Immature natural killer cell (primary cell): ENCODE measurements at regions not wholly inside any gene's neighbourhood (a gene's known extent, or its start where the extent isn't known, plus 50 kb on each side); places are given as distances from the start of the nearest gene placed in this dataset.
"Not testable (repeated sequence)": the region's sequence is repeated elsewhere in the genome, so short reads cannot be mapped to it uniquely, and the experiment has no call there.

Experiments used
- DNase-seq, 3 donors: peaks; one replicate each; pipeline ENCODE4 v3.0.0; 2022; ENCODE audit warnings: mixed read lengths in 1 of 3
- H3K27ac Mint-ChIP-seq, 6 donors: one replicate each; pipeline ENCODE4 v1.8.0; 2020; ENCODE audit warnings: mixed read lengths in 6 of 6, mild to moderate bottlenecking in 5 of 6, inconsistent platforms in 4 of 6, moderate library complexity in 3 of 6
- H3K27me3 Mint-ChIP-seq, 3 donors: one replicate each; pipeline ENCODE4 v1.8.0; 2020 to 2021; ENCODE audit warnings: low read depth in 3 of 3, mild to moderate bottlenecking in 3 of 3, mixed read lengths in 3 of 3, moderate library complexity in 3 of 3, inconsistent platforms in 1 of 3
- H3K36me3 Mint-ChIP-seq, 3 donors: one replicate each; pipeline ENCODE4 v1.8.0; 2020; ENCODE audit warnings: mixed read lengths in 3 of 3, inconsistent platforms in 2 of 3, mild to moderate bottlenecking in 2 of 3
- H3K4me1 Mint-ChIP-seq, 2 donors: one replicate each; pipeline ENCODE4 v1.8.0; 2020; ENCODE audit warnings: inconsistent platforms in 2 of 2, mild to moderate bottlenecking in 2 of 2, mixed read lengths in 2 of 2, moderate library complexity in 1 of 2
- H3K4me3 Mint-ChIP-seq, 5 donors: one replicate each; pipeline ENCODE4 v1.8.0; 2020; ENCODE audit warnings: mild to moderate bottlenecking in 5 of 5, mixed read lengths in 5 of 5, inconsistent platforms in 3 of 5, moderate library complexity in 3 of 5
- H3K9me3 Mint-ChIP-seq, 6 donors: one replicate each; pipeline ENCODE4 v1.8.0; 2020; ENCODE audit warnings: mild to moderate bottlenecking in 6 of 6, mixed read lengths in 6 of 6, inconsistent platforms in 4 of 6, moderate library complexity in 3 of 6

GRCh38 chr16:29320274-29320999 is 86.1 kb downstream of the NPIPB11 start:
- peaks cover 0 to 2% (median 2%) of the 10 kb centered on the region in 3 donors for H3K27me3 Mint-ChIP-seq
- peak overlapping the region in 2 of 6 donors; percentile 40 to 50 for H3K27ac Mint-ChIP-seq
- no peaks in the 10 kb centered on the region for H3K9me3 Mint-ChIP-seq
- H3K4me1 Mint-ChIP-seq: peaks cover 10 to 11% of the 10 kb centered on the region in 2 donors
- H3K4me3 Mint-ChIP-seq: no peak overlapping the region
- DNase-seq: no peak
- H3K36me3 Mint-ChIP-seq: peaks cover 0 to 10% (median 10%) of the 10 kb centered on the region in 3 donors

GRCh38 chr16:29319726-29320125 is 86.8 kb downstream of the NPIPB11 start:
- Mint-ChIP-seq H3K36me3 (peaks cover 0 to 10% (median 10%) of the 10 kb centered on the region in 3 donors), H3K27ac (peak overlapping the region in 3 of 6 donors; percentile 12 to 50 (median 40)), H3K9me3 (no peaks in the 10 kb centered on the region), H3K4me1 (peaks cover 10 to 11% of the 10 kb centered on the region in 2 donors), H3K27me3 (peaks cover 0 to 2% (median 2%) of the 10 kb centered on the region in 3 donors), H3K4me3 (no peak overlapping the region)
- DNase-seq: no peak

GRCh38 chr16:29318561-29318968 is 87.9 kb downstream of the NPIPB11 start:
- peak overlapping the region in 4 of 6 donors; percentile 12 to 80 (median 49) for H3K27ac Mint-ChIP-seq
- H3K4me3 Mint-ChIP-seq: not testable (repeated sequence)
- H3K36me3 Mint-ChIP-seq: peaks cover 0 to 17% (median 7%) of the 10 kb centered on the region in 3 donors

GRCh38 chr16:29318037-29318436 is 88.5 kb downstream of the NPIPB11 start:
- Mint-ChIP-seq H3K27me3 (peaks cover 0 to 2% (median 2%) of the 10 kb centered on the region in 3 donors), H3K27ac (peak overlapping the region in 3 of 6 donors; percentile 12 to 80 (median 53)), H3K9me3 (no peaks in the 10 kb centered on the region), H3K4me3 (no peak overlapping the region), H3K36me3 (peaks cover 0 to 18% (median 1%) of the 10 kb centered on the region in 3 donors), H3K4me1 (peaks cover 6 to 11% of the 10 kb centered on the region in 2 donors)
- no peak for DNase-seq

More at GRCh38 chr16:29318561-29318968, 87.9 kb downstream of the NPIPB11 start:
- H3K4me1 Mint-ChIP-seq: peaks cover 6 to 11% of the 10 kb centered on the region in 2 donors
- not testable (repeated sequence) for H3K27me3 Mint-ChIP-seq, DNase-seq, H3K9me3 Mint-ChIP-seq

- no peak for DNase-seq
- Mint-ChIP-seq H3K36me3 (peaks cover 0 to 18% (median 0%) of the 10 kb centered on the region in 3 donors), H3K27ac (peak overlapping the region in 1 of 6 donors; percentile 53), H3K9me3 (no peaks in the 10 kb centered on the region), H3K4me1 (peaks cover 8 to 11% of the 10 kb centered on the region in 2 donors), H3K27me3 (peaks cover 0 to 2% (median 2%) of the 10 kb centered on the region in 3 donors), H3K4me3 (no peak overlapping the region)
Measured at GRCh38 chr16:29317269-29317668, 89.2 kb downstream of the NPIPB11 start.

- Mint-ChIP-seq H3K27ac (peak overlapping the region in 1 of 6 donors; percentile 53), H3K36me3 (peaks cover 0 to 18% (median 0%) of the 10 kb centered on the region in 3 donors), H3K27me3 (peaks cover 0 to 2% (median 2%) of the 10 kb centered on the region in 3 donors), H3K9me3 (no peaks in the 10 kb centered on the region), H3K4me3 (no peak overlapping the region), H3K4me1 (peaks cover 8 to 11% of the 10 kb centered on the region in 2 donors)
- DNase-seq: no peak
Measured at GRCh38 chr16:29316761-29317183, 89.7 kb downstream of the NPIPB11 start.

- no peak for DNase-seq
- H3K27me3 Mint-ChIP-seq: peaks cover 0 to 5% (median 2%) of the 10 kb centered on the region in 3 donors
- H3K9me3 Mint-ChIP-seq: no peaks in the 10 kb centered on the region
- H3K4me1 Mint-ChIP-seq: peaks cover 8 to 11% of the 10 kb centered on the region in 2 donors
- H3K36me3 Mint-ChIP-seq: peaks cover 0 to 16% (median 0%) of the 10 kb centered on the region in 3 donors
- H3K27ac Mint-ChIP-seq: peak overlapping the region in 2 of 6 donors; percentile 38 to 59
- no peak overlapping the region for H3K4me3 Mint-ChIP-seq
Measured at GRCh38 chr16:29315916-29316517, 90.5 kb downstream of the NPIPB11 start.

GRCh38 chr16:29315046-29315445 is 91.5 kb downstream of the NPIPB11 start:
- Mint-ChIP-seq H3K4me1 (peaks cover 8 to 11% of the 10 kb centered on the region in 2 donors), H3K9me3 (no peaks in the 10 kb centered on the region), H3K27me3 (peaks cover 0 to 5% (median 1%) of the 10 kb centered on the region in 3 donors), H3K36me3 (peaks cover 0 to 15% (median 0%) of the 10 kb centered on the region in 3 donors), H3K4me3 (no peak overlapping the region), H3K27ac (peak overlapping the region in 2 of 6 donors; percentile 8 to 56)
- DNase-seq: no peak

GRCh38 chr16:29314292-29314934 is 92.1 kb downstream of the NPIPB11 start:
- H3K4me1 Mint-ChIP-seq: peaks cover 11% of the 10 kb centered on the region in 2 donors
- H3K4me3 Mint-ChIP-seq: no peak overlapping the region
- peaks cover 0 to 11% (median 0%) of the 10 kb centered on the region in 3 donors for H3K36me3 Mint-ChIP-seq
- H3K27ac Mint-ChIP-seq: peak overlapping the region in 3 of 6 donors; percentile 34 to 79 (median 45)
- peaks cover 0 to 5% (median 2%) of the 10 kb centered on the region in 3 donors for H3K27me3 Mint-ChIP-seq
- DNase-seq: no peak
- no peaks in the 10 kb centered on the region for H3K9me3 Mint-ChIP-seq

- Mint-ChIP-seq H3K36me3 (peaks cover 0 to 11% (median 0%) of the 10 kb centered on the region in 3 donors), H3K27ac (peak overlapping the region in 3 of 6 donors; percentile 16 to 79 (median 45)), H3K4me1 (peaks cover 10 to 17% of the 10 kb centered on the region in 2 donors), H3K9me3 (no peaks in the 10 kb centered on the region), H3K4me3 (no peak overlapping the region), H3K27me3 (peaks cover 2 to 5% (median 5%) of the 10 kb centered on the region in 3 donors)
- no peak for DNase-seq
Measured at GRCh38 chr16:29313559-29314048, 92.9 kb downstream of the NPIPB11 start.

- H3K4me1 Mint-ChIP-seq: peaks cover 10 to 19% of the 10 kb centered on the region in 2 donors
- peaks cover 0 to 11% (median 0%) of the 10 kb centered on the region in 3 donors for H3K36me3 Mint-ChIP-seq
- H3K9me3 Mint-ChIP-seq: no peaks in the 10 kb centered on the region
- H3K27me3 Mint-ChIP-seq: peaks cover 3 to 7% (median 6%) of the 10 kb centered on the region in 3 donors
- no peak overlapping the region for H3K27ac Mint-ChIP-seq
- H3K4me3 Mint-ChIP-seq: no peak overlapping the region
- DNase-seq: no peak
Measured at GRCh38 chr16:29312835-29313558, 93.5 kb downstream of the NPIPB11 start.

GRCh38 chr16:29312345-29312675 is 94.2 kb downstream of the NPIPB11 start:
- H3K4me3 Mint-ChIP-seq: not testable (repeated sequence)

More at GRCh38 chr16:29312345-29312675, 94.2 kb downstream of the NPIPB11 start:
- DNase-seq, H3K9me3 Mint-ChIP-seq: not testable (repeated sequence)
- Mint-ChIP-seq H3K4me1 (peaks cover 17 to 26% of the 10 kb centered on the region in 2 donors), H3K27ac (peak overlapping the region in 1 of 6 donors; percentile 45), H3K36me3 (peaks cover 0 to 11% (median 0%) of the 10 kb centered on the region in 3 donors), H3K27me3 (peaks cover 6 to 13% (median 10%) of the 10 kb centered on the region in 3 donors)
